Keratinocyte (primary cell): ENCODE measurements at regions not wholly inside any gene's neighbourhood (a gene's known extent, or its start where the extent isn't known, plus 50 kb on each side); places are given as distances from the start of the nearest gene placed in this dataset.

ENCODE experiments used
- DNase-seq: peaks from one replicate; pipeline ENCODE4 v3.0.0-alpha.2; 2011; ENCODE audit warnings: low read depth, missing footprints, low spot score
- FAIRE-seq: peaks from 2 replicates; lab custom pipeline; 2011; peaks lifted over from hg19 to GRCh38; lab: Jason Lieb, UNC
- H2AFZ ChIP-seq: 2 replicates; pipeline ENCODE4 v1.6.0; 2012; ENCODE audit warnings: low read length, control low read depth, inconsistent platforms; ENCODE audit not compliant: control insufficient read depth
- H3K27ac ChIP-seq: 2 replicates; pipeline ENCODE4 v1.5.1; 2011; ENCODE audit warnings: low read length; ENCODE audit not compliant: control insufficient read depth, insufficient read depth
- H3K27me3 ChIP-seq: 3 replicates; pipeline ENCODE4 v1.6.0; 2011; ENCODE audit warnings: low read length; ENCODE audit not compliant: control insufficient read depth, insufficient read depth; ENCODE audit errors: extremely low read depth
- H3K36me3 ChIP-seq, 2 experiments: 2 replicates in 1 of 2; 3 replicates in 1 of 2; pipeline ENCODE4 v1.5.1; 2011; ENCODE audit warnings: low read length in 2 of 2, mild to moderate bottlenecking in 1 of 2; ENCODE audit not compliant: control insufficient read depth in 2 of 2, insufficient read depth in 2 of 2; ENCODE audit errors: extremely low read depth in 1 of 2
- H3K4me1 ChIP-seq: 3 replicates; pipeline ENCODE4 v1.5.1; 2011; ENCODE audit warnings: low read length; ENCODE audit not compliant: control insufficient read depth, insufficient read depth; ENCODE audit errors: extremely low read depth
- H3K4me2 ChIP-seq: 3 replicates; pipeline ENCODE4 v1.6.0; 2011; ENCODE audit warnings: low read depth, low read length; ENCODE audit not compliant: control insufficient read depth, insufficient read depth; ENCODE audit errors: extremely low read depth
- H3K4me3 ChIP-seq, 3 experiments: fragments of 200-600 bp in 1 of 3; sonication (generic) in 1 of 3; 2 replicates in 2 of 3; 3 replicates in 1 of 3; pipeline ENCODE4 v1.5.1; 2011 to 2016; ENCODE audit warnings: low read length in 3 of 3, mild to moderate bottlenecking in 3 of 3, control low read depth in 2 of 3, inconsistent platforms in 1 of 3, low read depth in 1 of 3, mixed read lengths in 1 of 3, mixed run types in 1 of 3, moderate library complexity in 1 of 3; ENCODE audit not compliant: control insufficient read depth in 2 of 3, insufficient read depth in 2 of 3; ENCODE audit errors: extremely low read depth in 1 of 3
- H3K79me2 ChIP-seq: 2 replicates; pipeline ENCODE4 v1.6.0; 2012; ENCODE audit warnings: low read length; ENCODE audit not compliant: control insufficient read depth, insufficient read depth
- H3K9ac ChIP-seq: 3 replicates; pipeline ENCODE4 v1.6.0; 2011; ENCODE audit warnings: low read length; ENCODE audit not compliant: control insufficient read depth, insufficient read depth; ENCODE audit errors: extremely low read depth
- H3K9me1 ChIP-seq: 3 replicates; pipeline ENCODE4 v1.6.0; 2011; ENCODE audit warnings: low read length; ENCODE audit not compliant: control insufficient read depth, insufficient read depth; ENCODE audit errors: extremely low read depth
- H3K9me3 ChIP-seq: 2 replicates; pipeline ENCODE4 v1.5.1; 2012; ENCODE audit warnings: low read depth, low read length; ENCODE audit not compliant: control insufficient read depth
- H4K20me1 ChIP-seq: 3 replicates; pipeline ENCODE4 v1.6.0; 2011; ENCODE audit warnings: low read length; ENCODE audit not compliant: control insufficient read depth, insufficient read depth; ENCODE audit errors: extremely low read depth
- EZH2 ChIP-seq: IDR thresholded peaks from one replicate; pipeline ENCODE4 v1.6.1; 2012; ENCODE audit warnings: inconsistent platforms, mild to moderate bottlenecking, low read length, moderate library complexity
- dilution Hi-C: fragments of 300-500 bp; cut with MboI; formaldehyde crosslinking; loops from one replicate; pipeline ENCODE4 v1.7.0; 2020; ENCODE audit warnings: low sequenced_read_pairs; ENCODE audit not compliant: extremely low pct_ligation_motif_present
- TF ChIP-seq, protein P1 (sequence below), 3 experiments: IDR thresholded peaks in 1 of 3; conservative IDR thresholded peaks in 1 of 3; optimal IDR thresholded peaks in 1 of 3; 2 replicates in 2 of 3; 3 replicates in 1 of 3; pipeline versions ENCODE3 to v1.5.1; 2011; ENCODE audit warnings: low read length in 3 of 3, mild to moderate bottlenecking in 3 of 3, moderate library complexity in 2 of 3, control low read depth in 1 of 3, inconsistent platforms in 1 of 3; ENCODE audit not compliant: insufficient read depth in 2 of 3; ENCODE audit errors: extremely low read depth in 1 of 3

DNA sequence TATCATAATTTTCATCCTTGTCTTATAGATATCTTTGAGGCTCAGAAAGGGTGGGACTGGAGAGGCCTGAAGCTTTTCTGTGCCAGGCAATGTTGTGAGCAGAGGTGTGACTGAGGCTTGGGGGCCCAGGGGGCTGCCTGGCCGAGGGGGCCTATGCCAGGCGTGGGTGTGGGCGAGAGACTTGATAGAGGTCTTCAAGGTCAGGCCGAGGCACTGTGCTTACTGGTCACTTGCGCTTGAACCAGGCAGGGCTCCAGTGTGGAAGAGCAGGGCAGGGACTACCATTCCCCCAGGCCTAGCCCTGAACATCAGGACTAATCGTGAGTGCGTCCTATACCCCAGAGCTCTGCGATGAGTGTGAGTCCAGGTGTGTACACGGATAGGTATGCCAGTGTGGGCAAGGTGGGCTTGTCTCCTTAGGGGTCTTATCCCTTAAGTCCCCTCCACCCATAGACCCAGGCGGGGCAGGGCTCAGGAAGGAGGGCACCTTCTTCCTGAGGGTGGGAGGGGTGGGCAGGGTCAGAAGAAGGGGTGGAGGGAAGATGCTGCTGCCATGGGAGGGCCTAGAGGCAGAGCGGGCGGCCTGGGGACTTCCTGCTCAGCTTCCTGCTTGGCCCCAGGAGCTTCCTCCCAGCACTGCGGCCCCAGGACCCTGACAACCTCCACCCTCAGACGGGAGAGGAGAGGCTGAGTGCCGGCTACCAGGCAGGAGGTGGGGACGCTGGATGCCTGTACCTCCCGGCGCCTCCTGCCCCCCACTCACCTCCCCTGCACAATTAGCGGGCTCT is 84.7 kb downstream of the LINGO1 start:
- TF ChIP-seq EZH2 = no peak
- TF ChIP-seq, protein P1, sequence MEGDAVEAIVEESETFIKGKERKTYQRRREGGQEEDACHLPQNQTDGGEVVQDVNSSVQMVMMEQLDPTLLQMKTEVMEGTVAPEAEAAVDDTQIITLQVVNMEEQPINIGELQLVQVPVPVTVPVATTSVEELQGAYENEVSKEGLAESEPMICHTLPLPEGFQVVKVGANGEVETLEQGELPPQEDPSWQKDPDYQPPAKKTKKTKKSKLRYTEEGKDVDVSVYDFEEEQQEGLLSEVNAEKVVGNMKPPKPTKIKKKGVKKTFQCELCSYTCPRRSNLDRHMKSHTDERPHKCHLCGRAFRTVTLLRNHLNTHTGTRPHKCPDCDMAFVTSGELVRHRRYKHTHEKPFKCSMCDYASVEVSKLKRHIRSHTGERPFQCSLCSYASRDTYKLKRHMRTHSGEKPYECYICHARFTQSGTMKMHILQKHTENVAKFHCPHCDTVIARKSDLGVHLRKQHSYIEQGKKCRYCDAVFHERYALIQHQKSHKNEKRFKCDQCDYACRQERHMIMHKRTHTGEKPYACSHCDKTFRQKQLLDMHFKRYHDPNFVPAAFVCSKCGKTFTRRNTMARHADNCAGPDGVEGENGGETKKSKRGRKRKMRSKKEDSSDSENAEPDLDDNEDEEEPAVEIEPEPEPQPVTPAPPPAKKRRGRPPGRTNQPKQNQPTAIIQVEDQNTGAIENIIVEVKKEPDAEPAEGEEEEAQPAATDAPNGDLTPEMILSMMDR (optimal IDR thresholded peaks at IDR 0.05 in 1 of 3, IDR thresholded peaks at IDR 0.05 in 1 of 3, conservative IDR thresholded peaks at IDR 0.05 in 1 of 3; ENCODE audit: extremely low read depth in 1 of 3, insufficient read depth in 2 of 3, low read length in 3 of 3) = no peak
- no peak overlapping the region for H3K4me3 ChIP-seq
- H3K27me3 ChIP-seq = peaks cover 3% of the 10 kb centered on the region
- dilution Hi-C loops = no loop called here
- peaks cover 2% of the 10 kb centered on the region for H3K4me1 ChIP-seq
- H3K4me2 ChIP-seq = no peak overlapping the region
- no peaks in the 10 kb centered on the region for H3K36me3 ChIP-seq
- no peak overlapping the region for H2AFZ ChIP-seq
- no peaks in the 10 kb centered on the region for H4K20me1 ChIP-seq
- no peaks in the 10 kb centered on the region for H3K9me1 ChIP-seq
- DNase-seq = no peak
- FAIRE-seq = no peak
- no peak overlapping the region for H3K9ac ChIP-seq
- H3K27ac ChIP-seq = no peak overlapping the region
- no peaks in the 10 kb centered on the region for H3K9me3 ChIP-seq
- H3K79me2 ChIP-seq = no peaks in the 10 kb centered on the region

DNA sequence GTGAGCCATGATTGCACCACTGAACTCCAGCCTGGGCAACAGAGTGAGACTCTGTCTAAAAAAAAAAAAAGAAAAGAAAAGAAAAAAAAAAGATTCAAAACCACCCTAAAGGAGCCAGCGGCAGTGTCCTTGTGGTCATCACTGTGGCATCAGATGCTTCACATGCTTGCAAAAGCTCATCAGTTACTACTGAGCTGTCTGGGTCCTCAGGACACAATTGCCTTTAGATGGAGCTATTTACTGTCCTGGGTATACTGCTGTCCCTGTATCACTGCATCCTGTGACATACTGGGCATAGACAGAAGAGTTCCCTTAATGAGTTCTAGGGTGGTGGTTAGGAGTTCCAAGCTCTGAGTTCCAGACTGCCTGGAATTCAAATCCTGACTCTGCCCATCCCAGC is 85.8 kb downstream of the LINGO1 start:
- no peak overlapping the region for H3K4me3 ChIP-seq
- dilution Hi-C loops = no loop called here
- H3K36me3 ChIP-seq = no peaks in the 10 kb centered on the region
- no peak overlapping the region for H3K9ac ChIP-seq
- TF ChIP-seq, protein P1 (optimal IDR thresholded peaks at IDR 0.05 in 1 of 3, IDR thresholded peaks at IDR 0.05 in 1 of 3, conservative IDR thresholded peaks at IDR 0.05 in 1 of 3; ENCODE audit: extremely low read depth in 1 of 3, insufficient read depth in 2 of 3, low read length in 3 of 3) = no peak
- no peak for TF ChIP-seq EZH2
- H3K27me3 ChIP-seq = peaks cover 3% of the 10 kb centered on the region
- peaks cover 9% of the 10 kb centered on the region for H3K4me1 ChIP-seq
- DNase-seq (no peak), FAIRE-seq (no peak)
- H4K20me1 ChIP-seq = no peaks in the 10 kb centered on the region
- no peaks in the 10 kb centered on the region for H3K79me2 ChIP-seq
- no peak overlapping the region for H3K27ac ChIP-seq
- H2AFZ ChIP-seq = no peak overlapping the region
- no peaks in the 10 kb centered on the region for H3K9me3 ChIP-seq
- H3K9me1 ChIP-seq = no peaks in the 10 kb centered on the region
- no peak overlapping the region for H3K4me2 ChIP-seq
